Calu3 (cell line): ENCODE measurements at regions not wholly inside any gene's neighbourhood (a gene's known extent, or its start where the extent isn't known, plus 50 kb on each side); places are given as distances from the start of the nearest gene placed in this dataset.
"Not testable (repeated sequence)": the region's sequence is repeated elsewhere in the genome, so short reads cannot be mapped to it uniquely, and the experiment has no call there.

ENCODE experiments used
- BruUV-seq: library from RNA; stranded (reverse); fragments of 400-500 nt; replicated peaks from 2 replicates; lab custom pipeline; 2021; lab: Mats Ljungman, UMichigan
- CTCF ChIA-PET: fragments of 300-600 bp; sonication (Branson Sonifier 250); formaldehyde crosslinking; loops from one replicate; lab custom pipeline; 2022; ENCODE audit warnings: antibody characterized with exemption; lab: Charles Lee
- DNase-seq: peaks from one replicate; pipeline ENCODE4 v3.0.0; 2022
- H3K27ac Mint-ChIP-seq: one replicate; pipeline ENCODE4 v1.8.0; 2022; ENCODE audit warnings: mixed read lengths; ENCODE audit not compliant: unreplicated experiment
- H3K27me3 Mint-ChIP-seq: one replicate; pipeline ENCODE4 v1.8.0; 2022; ENCODE audit warnings: mixed read lengths; ENCODE audit not compliant: unreplicated experiment
- H3K36me3 Mint-ChIP-seq: one replicate; pipeline ENCODE4 v1.8.0; 2022; ENCODE audit warnings: mild to moderate bottlenecking, moderate library complexity, mixed read lengths; ENCODE audit not compliant: insufficient read depth, unreplicated experiment
- H3K4me1 Mint-ChIP-seq: one replicate; pipeline ENCODE4 v1.8.0; 2022; ENCODE audit warnings: mild to moderate bottlenecking, low read depth, mixed read lengths; ENCODE audit not compliant: unreplicated experiment
- H3K4me3 Mint-ChIP-seq: one replicate; pipeline ENCODE4 v1.8.0; 2022; ENCODE audit warnings: mild to moderate bottlenecking, low read depth, moderate library complexity, mixed read lengths; ENCODE audit not compliant: unreplicated experiment
- H3K9me3 Mint-ChIP-seq: one replicate; pipeline ENCODE4 v1.8.0; 2022; ENCODE audit warnings: low read depth, mixed read lengths; ENCODE audit not compliant: unreplicated experiment
- CTCF ChIP-seq: fragments of 200-600 bp; IDR thresholded peaks from one replicate; pipeline ENCODE4 v1.8.0; 2022; ENCODE audit warnings: antibody characterized with exemption; ENCODE audit not compliant: unreplicated experiment
- intact Hi-C: fragments of 100-400 bp; cut with micrococcal nuclease; formaldehyde crosslinking; loops from one replicate; pipeline ENCODE4 v1.10.0; 2022; ENCODE audit not compliant: unreplicated experiment

GRCh38 chrX:127726227-127726626 lies 326.0 kb downstream of the ACTRT1 start:
- CTCF ChIA-PET, result no interaction called here
- Mint-ChIP-seq H3K27me3 (no peaks in the 10 kb centered on the region), H3K36me3 (no peaks in the 10 kb centered on the region), H3K9me3 (peaks cover 2% of the 10 kb centered on the region), H3K27ac (no peak overlapping the region), H3K4me3 (no peak overlapping the region), H3K4me1 (no peaks in the 10 kb centered on the region)
- intact Hi-C loops, result no loop called here
- no peak for TF ChIP-seq CTCF
- no TSS peak for BruUV-seq
- no peak for DNase-seq

- CTCF ChIA-PET, result no interaction called here
- Mint-ChIP-seq H3K4me3 (no peak overlapping the region), H3K27ac (no peak overlapping the region), H3K27me3 (no peaks in the 10 kb centered on the region), H3K4me1 (no peaks in the 10 kb centered on the region), H3K36me3 (no peaks in the 10 kb centered on the region), H3K9me3 (peaks cover 3% of the 10 kb centered on the region)
- no peak for DNase-seq
- no peak for TF ChIP-seq CTCF
- intact Hi-C loops, result no loop called here
- no TSS peak for BruUV-seq
Observed at GRCh38 chrX:127708155-127708554, 344.0 kb downstream of the ACTRT1 start.

DNA sequence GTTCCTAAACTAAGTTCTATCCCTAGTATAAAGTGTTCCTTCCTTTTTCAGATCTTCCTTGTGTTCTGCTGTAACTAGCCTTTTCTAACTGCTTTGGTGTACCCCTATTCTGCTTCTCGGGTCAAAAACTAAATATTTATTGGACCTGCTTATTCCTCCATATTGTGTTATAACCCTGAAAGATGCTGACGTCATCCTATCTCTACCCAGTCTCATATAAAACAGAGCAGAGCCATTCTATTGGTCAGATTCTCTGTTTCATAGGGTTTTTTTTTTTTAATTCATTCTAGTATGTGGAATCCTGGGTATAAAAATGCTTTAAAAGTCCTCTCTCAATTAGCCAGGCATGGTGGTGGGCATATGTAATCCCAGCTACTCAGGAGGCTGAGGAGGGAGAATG lies 349.7 kb downstream of the ACTRT1 start:
- Mint-ChIP-seq H3K4me3 (no peak overlapping the region), H3K27ac (no peak overlapping the region), H3K9me3 (peaks cover 2% of the 10 kb centered on the region), H3K36me3 (no peaks in the 10 kb centered on the region), H3K27me3 (no peaks in the 10 kb centered on the region), H3K4me1 (no peaks in the 10 kb centered on the region)
- intact Hi-C loops, result no loop called here
- no peak for TF ChIP-seq CTCF
- CTCF ChIA-PET, result no interaction called here
- no TSS peak for BruUV-seq
- no peak for DNase-seq

DNA sequence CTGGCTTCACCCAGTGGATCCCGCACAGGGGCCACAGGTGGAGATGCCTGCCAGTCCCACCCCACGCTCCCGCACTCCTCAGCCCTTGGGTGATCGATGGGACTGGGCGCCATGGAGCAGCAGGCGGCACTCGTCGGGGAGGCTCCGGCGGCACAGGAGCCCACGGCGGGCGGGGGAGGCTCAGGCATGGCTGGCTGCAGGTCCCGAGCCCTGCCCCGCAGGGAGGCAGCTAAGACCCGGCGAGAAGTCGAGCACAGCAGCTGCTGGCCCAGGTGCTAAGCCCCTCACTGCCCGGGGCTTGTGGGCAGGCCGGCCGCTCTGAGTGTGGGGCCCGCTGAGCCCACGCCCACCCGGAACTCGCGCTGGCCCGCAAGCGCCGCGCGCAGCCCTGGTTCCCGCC lies 389.3 kb downstream of the ACTRT1 start:
- intact Hi-C loops, CTCF ChIA-PET, H3K27ac Mint-ChIP-seq, DNase-seq, H3K4me1 Mint-ChIP-seq, BruUV-seq, H3K27me3 Mint-ChIP-seq, H3K4me3 Mint-ChIP-seq, H3K36me3 Mint-ChIP-seq: not testable (repeated sequence)
- peaks cover 16% of the 10 kb centered on the region for H3K9me3 Mint-ChIP-seq

DNA sequence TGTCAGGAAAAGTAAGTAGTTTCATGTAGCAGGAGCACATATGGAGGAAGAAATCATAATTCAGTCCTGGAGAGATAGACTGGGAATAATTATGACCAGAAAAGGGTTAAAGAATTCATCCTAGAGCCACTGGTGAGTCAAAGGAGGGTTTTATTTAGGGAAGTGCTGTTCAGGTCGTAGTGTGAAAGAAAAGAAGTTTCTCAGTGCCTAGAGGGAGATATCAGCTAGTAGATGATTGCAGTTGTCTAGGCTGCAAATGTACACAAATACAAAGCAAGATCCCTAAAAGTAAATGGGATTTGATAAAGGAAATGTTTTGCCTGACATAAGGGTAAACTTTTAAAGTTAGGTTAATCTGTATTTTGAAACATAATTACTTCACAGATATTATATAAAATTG lies 403.2 kb downstream of the ACTRT1 start:
- intact Hi-C loops, result no loop called here
- Mint-ChIP-seq H3K36me3 (no peaks in the 10 kb centered on the region), H3K27me3 (no peaks in the 10 kb centered on the region), H3K4me3 (no peak overlapping the region), H3K27ac (no peak overlapping the region), H3K4me1 (no peaks in the 10 kb centered on the region), H3K9me3 (peaks cover 7% of the 10 kb centered on the region)
- TF ChIP-seq CTCF, result no peak
- CTCF ChIA-PET, result no interaction called here
- DNase-seq, result no peak
- no TSS peak for BruUV-seq
